HL-60 (cell line): ENCODE measurements at regions not wholly inside any gene's neighbourhood (a gene's known extent, or its start where the extent isn't known, plus 50 kb on each side); places are given as distances from the start of the nearest gene placed in this dataset.

Experiments
- DNase-seq, 2 experiments: peaks; one replicate each; pipeline ENCODE4 v3.0.0-alpha.2; 2010 to 2020; ENCODE audit warnings: low read depth in 1 of 2, low spot score in 1 of 2
- H3K27ac ChIP-seq: fragments of 250-450 bp; sonication (Bioruptor Pico); replicated peaks from 2 replicates; pipeline ENCODE4 v1.5.1; 2020; ENCODE audit warnings: mild to moderate bottlenecking, moderate library complexity
- H3K27me3 ChIP-seq: fragments of 250-450 bp; sonication (Bioruptor Pico); 2 replicates; pipeline ENCODE4 v1.5.1; 2021; ENCODE audit warnings: mild to moderate bottlenecking, moderate library complexity; ENCODE audit not compliant: insufficient read depth, poor library complexity, severe bottlenecking
- H3K4me3 ChIP-seq: replicated peaks from 2 replicates; pipeline ENCODE4 v1.5.1; 2011; ENCODE audit warnings: mild to moderate bottlenecking, control low read depth, low read length; ENCODE audit not compliant: insufficient read depth
- CTCF ChIP-seq: IDR thresholded peaks from one replicate; pipeline ENCODE4 v1.5.1; 2011; ENCODE audit warnings: low read length, control low read depth, inconsistent platforms; ENCODE audit not compliant: insufficient read depth
- GABPA ChIP-seq: IDR thresholded peaks from 2 replicates; pipeline ENCODE4 v1.6.1; 2012; ENCODE audit warnings: low read depth
- POLR2AphosphoS5 ChIP-seq: IDR thresholded peaks from 2 replicates; pipeline ENCODE4 v1.6.1; 2012; ENCODE audit warnings: low read depth
- SPI1 ChIP-seq: IDR thresholded peaks from 2 replicates; pipeline ENCODE4 v1.6.1; 2012; ENCODE audit warnings: low read depth, mild to moderate bottlenecking, borderline replicate concordance
- TF ChIP-seq, protein P1 (sequence below): IDR thresholded peaks from 2 replicates; pipeline ENCODE4 v1.6.1; 2012; ENCODE audit warnings: low read depth; ENCODE audit not compliant: insufficient replicate concordance

- DNase-seq: no peak
- TF ChIP-seq SPI1: no peak
- TF ChIP-seq GABPA: no peak
- no peak for TF ChIP-seq CTCF
- no peak for TF ChIP-seq POLR2AphosphoS5
- H3K4me3 ChIP-seq: no peak overlapping the region
- no peaks in the 10 kb centered on the region for H3K27me3 ChIP-seq
- no peak overlapping the region for H3K27ac ChIP-seq
Observed at GRCh38 chr3:154044671-154045070, 76.5 kb upstream of the ARHGEF26 start.

- no peak for TF ChIP-seq SPI1
- TF ChIP-seq POLR2AphosphoS5: no peak
- TF ChIP-seq, protein P1, sequence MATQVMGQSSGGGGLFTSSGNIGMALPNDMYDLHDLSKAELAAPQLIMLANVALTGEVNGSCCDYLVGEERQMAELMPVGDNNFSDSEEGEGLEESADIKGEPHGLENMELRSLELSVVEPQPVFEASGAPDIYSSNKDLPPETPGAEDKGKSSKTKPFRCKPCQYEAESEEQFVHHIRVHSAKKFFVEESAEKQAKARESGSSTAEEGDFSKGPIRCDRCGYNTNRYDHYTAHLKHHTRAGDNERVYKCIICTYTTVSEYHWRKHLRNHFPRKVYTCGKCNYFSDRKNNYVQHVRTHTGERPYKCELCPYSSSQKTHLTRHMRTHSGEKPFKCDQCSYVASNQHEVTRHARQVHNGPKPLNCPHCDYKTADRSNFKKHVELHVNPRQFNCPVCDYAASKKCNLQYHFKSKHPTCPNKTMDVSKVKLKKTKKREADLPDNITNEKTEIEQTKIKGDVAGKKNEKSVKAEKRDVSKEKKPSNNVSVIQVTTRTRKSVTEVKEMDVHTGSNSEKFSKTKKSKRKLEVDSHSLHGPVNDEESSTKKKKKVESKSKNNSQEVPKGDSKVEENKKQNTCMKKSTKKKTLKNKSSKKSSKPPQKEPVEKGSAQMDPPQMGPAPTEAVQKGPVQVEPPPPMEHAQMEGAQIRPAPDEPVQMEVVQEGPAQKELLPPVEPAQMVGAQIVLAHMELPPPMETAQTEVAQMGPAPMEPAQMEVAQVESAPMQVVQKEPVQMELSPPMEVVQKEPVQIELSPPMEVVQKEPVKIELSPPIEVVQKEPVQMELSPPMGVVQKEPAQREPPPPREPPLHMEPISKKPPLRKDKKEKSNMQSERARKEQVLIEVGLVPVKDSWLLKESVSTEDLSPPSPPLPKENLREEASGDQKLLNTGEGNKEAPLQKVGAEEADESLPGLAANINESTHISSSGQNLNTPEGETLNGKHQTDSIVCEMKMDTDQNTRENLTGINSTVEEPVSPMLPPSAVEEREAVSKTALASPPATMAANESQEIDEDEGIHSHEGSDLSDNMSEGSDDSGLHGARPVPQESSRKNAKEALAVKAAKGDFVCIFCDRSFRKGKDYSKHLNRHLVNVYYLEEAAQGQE: no peak
- TF ChIP-seq GABPA: no peak
- no peak for TF ChIP-seq CTCF
- no peaks in the 10 kb centered on the region for H3K27me3 ChIP-seq
- no peak overlapping the region for H3K27ac ChIP-seq
Observed at GRCh38 chr3:154050216-154050615, 71.0 kb upstream of the ARHGEF26 start.

DNA sequence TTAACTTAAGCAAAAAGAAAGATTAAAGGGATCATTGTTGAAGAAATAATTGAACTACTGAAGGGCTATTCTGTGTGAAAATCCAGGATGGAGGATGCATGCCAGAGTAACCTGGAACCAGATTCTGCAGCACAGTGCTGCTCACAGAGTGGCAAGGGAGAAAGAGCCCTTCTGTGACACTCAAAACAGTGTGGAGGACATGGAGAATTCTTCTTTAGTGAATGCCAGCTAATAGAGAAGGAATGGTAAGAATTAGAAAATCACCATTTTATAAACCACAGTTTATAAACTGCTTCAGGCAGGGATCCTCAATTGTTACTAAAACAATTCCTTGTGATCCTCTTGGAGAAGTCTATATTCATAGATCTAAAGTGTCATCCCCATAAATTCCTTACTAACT is 70.4 kb upstream of the ARHGEF26 start:
- TF ChIP-seq CTCF (no peak), SPI1 (no peak), GABPA (no peak), POLR2AphosphoS5 (no peak)
- TF ChIP-seq, protein P1: no peak
- Histone ChIP-seq H3K4me3 (no peak overlapping the region), H3K27me3 (no peaks in the 10 kb centered on the region), H3K27ac (no peak overlapping the region)
- no peak for DNase-seq

More at GRCh38 chr3:154050216-154050615, 71.0 kb upstream of the ARHGEF26 start:
- DNase-seq: no peak
- no peak overlapping the region for H3K4me3 ChIP-seq

- H3K27ac ChIP-seq: no peak overlapping the region
Observed at GRCh38 chr3:154059833-154060232, 61.4 kb upstream of the ARHGEF26 start.

More at GRCh38 chr3:154059833-154060232, 61.4 kb upstream of the ARHGEF26 start:
- no peak for DNase-seq
- Histone ChIP-seq H3K4me3 (no peak overlapping the region), H3K27me3 (no peaks in the 10 kb centered on the region)
- TF ChIP-seq CTCF: no peak
- no peak for TF ChIP-seq SPI1
- TF ChIP-seq, protein P1: no peak
- no peak for TF ChIP-seq GABPA
- no peak for TF ChIP-seq POLR2AphosphoS5
